SK-N-SH treated with all-trans-retinoic acid at 6 μM for 48 hours (cell line): ENCODE measurements at regions not wholly inside any gene's neighbourhood (a gene's known extent, or its start where the extent isn't known, plus 50 kb on each side); places are given as distances from the start of the nearest gene placed in this dataset.

Experiments used
- BACH2 ChIP-seq: fragments of 250-450 bp; sonication (Bioruptor Pico); IDR thresholded peaks from 2 replicates; pipeline ENCODE4 v1.9.0; 2021; ENCODE audit warnings: mild to moderate bottlenecking, borderline replicate concordance
- CREB5 ChIP-seq: fragments of 250-450 bp; sonication (Bioruptor Pico); IDR thresholded peaks from 2 replicates; pipeline ENCODE4 v1.5.1; 2020; ENCODE audit warnings: low read depth, mild to moderate bottlenecking, moderate library complexity
- GLIS3 ChIP-seq: fragments of 250-450 bp; sonication (Bioruptor Pico); IDR thresholded peaks from 2 replicates; pipeline ENCODE4 v1.5.0; 2020; ENCODE audit warnings: mild to moderate bottlenecking, moderate library complexity
- OSR1 ChIP-seq: fragments of 250-450 bp; sonication (Bioruptor Pico); IDR thresholded peaks from 2 replicates; pipeline ENCODE4 v1.8.0; 2022; ENCODE audit warnings: moderate library complexity, mild to moderate bottlenecking, inconsistent platforms
- PATZ1 ChIP-seq: fragments of 250-450 bp; sonication (Bioruptor Pico); IDR thresholded peaks from 2 replicates; pipeline ENCODE4 v1.8.0; 2020; ENCODE audit warnings: mild to moderate bottlenecking, moderate library complexity, borderline replicate concordance
- RARB ChIP-seq: fragments of 250-450 bp; sonication (Bioruptor Pico); IDR thresholded peaks from 2 replicates; pipeline ENCODE4 v1.8.0; 2021; ENCODE audit warnings: mild to moderate bottlenecking, moderate library complexity
- TOX ChIP-seq: fragments of 250-450 bp; sonication (Bioruptor Pico); IDR thresholded peaks from 2 replicates; pipeline ENCODE4 v1.8.0; 2021; ENCODE audit warnings: mild to moderate bottlenecking, moderate library complexity, borderline replicate concordance
- ZC3H10 ChIP-seq: fragments of 250-450 bp; sonication (Bioruptor Pico); IDR thresholded peaks from 2 replicates; pipeline ENCODE4 v1.5.1; 2021; ENCODE audit warnings: mild to moderate bottlenecking, moderate library complexity
- ZFP30 ChIP-seq: fragments of 450-650 bp; formaldehyde crosslinking; IDR thresholded peaks from 2 replicates; pipeline ENCODE4 v1.5.0; 2022; ENCODE audit warnings: mild to moderate bottlenecking, moderate library complexity
- ZNF70 ChIP-seq: fragments of 450-650 bp; formaldehyde crosslinking; IDR thresholded peaks from 2 replicates; pipeline ENCODE4 v1.5.0; 2020; ENCODE audit warnings: mild to moderate bottlenecking, moderate library complexity
- ZNF8 ChIP-seq: fragments of 450-650 bp; formaldehyde crosslinking; IDR thresholded peaks from 2 replicates; pipeline ENCODE4 v1.5.0; 2020; ENCODE audit warnings: mild to moderate bottlenecking, moderate library complexity

- TF ChIP-seq BACH2 (no peak), ZC3H10 (no peak), RARB (CRISPR knock-in tag) (no peak), ZFP30 (CRISPR knock-in tag) (no peak), ZNF8 (no peak), GLIS3 (no peak), ZNF70 (CRISPR knock-in tag) (no peak), TOX (CRISPR knock-in tag) (no peak), PATZ1 (CRISPR knock-in tag) (no peak), CREB5 (no peak), OSR1 (CRISPR knock-in tag) (no peak)
These were observed 240.1 kb upstream of the RASA1 start for GRCh38 chr5:87027570-87027969.
